Caco-2 (cell line): ENCODE measurements at regions not wholly inside any gene's neighbourhood (a gene's known extent, or its start where the extent isn't known, plus 50 kb on each side); places are given as distances from the start of the nearest gene placed in this dataset.

ENCODE experiments used
- BruUV-seq: library from RNA; stranded (reverse); fragments of 400-500 nt; replicated peaks from 2 replicates; lab custom pipeline; 2021; lab: Mats Ljungman, UMichigan
- CTCF ChIA-PET: fragments of 300-600 bp; sonication (Branson Sonifier 250); formaldehyde crosslinking; loops from one replicate; lab custom pipeline; 2022; ENCODE audit warnings: antibody characterized with exemption; lab: Charles Lee
- POLR2A ChIA-PET: fragments of 300-600 bp; sonication (Branson Sonifier 250); formaldehyde crosslinking; loops from one replicate; lab custom pipeline; 2022; ENCODE audit warnings: antibody characterized with exemption; lab: Charles Lee
- DNase-seq, 2 experiments: peaks; one replicate each; pipeline versions ENCODE4 v3.0.0 to v3.0.0-alpha.2; 2020 to 2022
- H3K27me3 ChIP-seq: replicated peaks from 2 replicates; pipeline ENCODE4 v1.6.0; 2011; ENCODE audit warnings: low read length; ENCODE audit not compliant: control insufficient read depth, insufficient read depth
- H3K36me3 ChIP-seq: 2 replicates; pipeline ENCODE4 v1.5.1; 2011; ENCODE audit warnings: low read length; ENCODE audit not compliant: control insufficient read depth, insufficient read depth
- H3K4me1 ChIP-seq: fragments of 250-450 bp; sonication (Bioruptor Pico); 2 replicates; pipeline ENCODE4 v1.5.1; 2020; ENCODE audit warnings: mild to moderate bottlenecking
- H3K4me3 ChIP-seq: 2 replicates; pipeline ENCODE4 v1.5.1; 2011; ENCODE audit warnings: low read depth, mild to moderate bottlenecking, control low read depth, low read length
- H3K9me3 ChIP-seq: fragments of 250-450 bp; sonication (Bioruptor Pico); 2 replicates; pipeline ENCODE4 v1.5.1; 2020; ENCODE audit warnings: mild to moderate bottlenecking, moderate library complexity
- H3K27ac Mint-ChIP-seq: one replicate; pipeline ENCODE4 v1.8.0; 2022; ENCODE audit warnings: mixed read lengths; ENCODE audit not compliant: unreplicated experiment
- H3K27me3 Mint-ChIP-seq: one replicate; pipeline ENCODE4 v1.8.0; 2022; ENCODE audit warnings: mixed read lengths; ENCODE audit not compliant: insufficient read depth, unreplicated experiment
- H3K36me3 Mint-ChIP-seq: one replicate; pipeline ENCODE4 v1.8.0; 2022; ENCODE audit warnings: mild to moderate bottlenecking, mixed read lengths; ENCODE audit not compliant: insufficient read depth, unreplicated experiment
- H3K4me1 Mint-ChIP-seq: one replicate; pipeline ENCODE4 v1.8.0; 2022; ENCODE audit warnings: low read depth, mixed read lengths; ENCODE audit not compliant: unreplicated experiment
- H3K4me3 Mint-ChIP-seq: one replicate; pipeline ENCODE4 v1.8.0; 2022; ENCODE audit warnings: mild to moderate bottlenecking, moderate library complexity, mixed read lengths; ENCODE audit not compliant: unreplicated experiment
- H3K9me3 Mint-ChIP-seq: one replicate; pipeline ENCODE4 v1.8.0; 2022; ENCODE audit warnings: mixed read lengths; ENCODE audit not compliant: unreplicated experiment
- CTCF ChIP-seq, 2 experiments: fragments of 200-600 bp in 1 of 2; IDR thresholded peaks; 1 replicate in 1 of 2; 2 replicates in 1 of 2; pipeline versions ENCODE4 v1.5.1 to v1.8.0; 2011 to 2022; ENCODE audit warnings: antibody characterized with exemption in 1 of 2, control low read depth in 1 of 2, inconsistent platforms in 1 of 2, low read depth in 1 of 2, low read length in 1 of 2, mild to moderate bottlenecking in 1 of 2, moderate library complexity in 1 of 2; ENCODE audit not compliant: insufficient read depth in 1 of 2, severe bottlenecking in 1 of 2, unreplicated experiment in 1 of 2
- intact Hi-C: fragments of 100-400 bp; cut with micrococcal nuclease; formaldehyde crosslinking; loops from one replicate; pipeline ENCODE4 v1.10.0; 2022; ENCODE audit not compliant: unreplicated experiment

- no TSS peak for BruUV-seq
- no peaks in the 10 kb centered on the region for H3K36me3 ChIP-seq
- no peak overlapping the region for H3K4me3 ChIP-seq
- H3K9me3 ChIP-seq: no peaks in the 10 kb centered on the region
- intact Hi-C loops: loop anchor here (2.0 kb wide), 1 partner anchor 47 kb away; no protein-coding TSS in a partner anchor
- Mint-ChIP-seq H3K27ac (no peak overlapping the region), H3K36me3 (no peaks in the 10 kb centered on the region), H3K4me3 (no peak overlapping the region), H3K4me1 (peaks cover 3% of the 10 kb centered on the region), H3K27me3 (no peaks in the 10 kb centered on the region), H3K9me3 (no peaks in the 10 kb centered on the region)
- POLR2A ChIA-PET: no interaction called here
- CTCF ChIA-PET: no interaction called here
- H3K27me3 ChIP-seq: no peaks in the 10 kb centered on the region
- TF ChIP-seq CTCF (IDR thresholded peaks at IDR 0.05; ENCODE audit: insufficient read depth in 1 of 2, low read depth in 1 of 2, low read length in 1 of 2, severe bottlenecking in 1 of 2, unreplicated experiment in 1 of 2): no peak
- peaks cover 23% of the 10 kb centered on the region for H3K4me1 ChIP-seq
- no peak for DNase-seq
These were observed 159.1 kb upstream of the RAB4A start for GRCh38 chr1:229111703-229112319.

GRCh38 chr1:229112832-229113548 lies 157.9 kb upstream of the RAB4A start:
- Mint-ChIP-seq H3K9me3 (no peaks in the 10 kb centered on the region), H3K27ac (no peak overlapping the region), H3K27me3 (no peaks in the 10 kb centered on the region), H3K4me3 (no peak overlapping the region), H3K36me3 (no peaks in the 10 kb centered on the region), H3K4me1 (no peaks in the 10 kb centered on the region)
- Histone ChIP-seq H3K27me3 (no peaks in the 10 kb centered on the region), H3K4me1 (peaks cover 17% of the 10 kb centered on the region), H3K36me3 (no peaks in the 10 kb centered on the region), H3K4me3 (no peak overlapping the region), H3K9me3 (no peaks in the 10 kb centered on the region)
- CTCF ChIA-PET: no interaction called here
- intact Hi-C loops: loop anchor here (2.0 kb wide), 1 partner anchor 48 kb away; no protein-coding TSS in a partner anchor
- DNase-seq: no peak
- POLR2A ChIA-PET: no interaction called here
- no TSS peak for BruUV-seq
- TF ChIP-seq CTCF (IDR thresholded peaks at IDR 0.05; ENCODE audit: insufficient read depth in 1 of 2, low read depth in 1 of 2, low read length in 1 of 2, severe bottlenecking in 1 of 2, unreplicated experiment in 1 of 2): no peak

GRCh38 chr1:229114315-229114714 lies 156.6 kb upstream of the RAB4A start:
- H3K27me3 ChIP-seq: no peaks in the 10 kb centered on the region
- Mint-ChIP-seq H3K36me3 (no peaks in the 10 kb centered on the region), H3K4me3 (no peak overlapping the region), H3K4me1 (no peaks in the 10 kb centered on the region), H3K9me3 (no peaks in the 10 kb centered on the region), H3K27ac (no peak overlapping the region), H3K27me3 (no peaks in the 10 kb centered on the region)
- H3K36me3 ChIP-seq: no peaks in the 10 kb centered on the region
- DNase-seq: no peak
- intact Hi-C loops: no loop called here
- no TSS peak for BruUV-seq
- no peak overlapping the region for H3K4me3 ChIP-seq
- POLR2A ChIA-PET: no interaction called here
- H3K9me3 ChIP-seq: no peaks in the 10 kb centered on the region
- H3K4me1 ChIP-seq: peaks cover 8% of the 10 kb centered on the region; the same call in 1 of the 2 replicates
- TF ChIP-seq CTCF (IDR thresholded peaks at IDR 0.05; ENCODE audit: insufficient read depth in 1 of 2, low read depth in 1 of 2, low read length in 1 of 2, severe bottlenecking in 1 of 2, unreplicated experiment in 1 of 2): no peak
- CTCF ChIA-PET: no interaction called here
